ENCODE measurements at regions not wholly inside any gene's neighbourhood (a gene's known extent, or its start where the extent isn't known, plus 50 kb on each side); places are given as distances from the start of the nearest gene placed in this dataset.

DNA sequence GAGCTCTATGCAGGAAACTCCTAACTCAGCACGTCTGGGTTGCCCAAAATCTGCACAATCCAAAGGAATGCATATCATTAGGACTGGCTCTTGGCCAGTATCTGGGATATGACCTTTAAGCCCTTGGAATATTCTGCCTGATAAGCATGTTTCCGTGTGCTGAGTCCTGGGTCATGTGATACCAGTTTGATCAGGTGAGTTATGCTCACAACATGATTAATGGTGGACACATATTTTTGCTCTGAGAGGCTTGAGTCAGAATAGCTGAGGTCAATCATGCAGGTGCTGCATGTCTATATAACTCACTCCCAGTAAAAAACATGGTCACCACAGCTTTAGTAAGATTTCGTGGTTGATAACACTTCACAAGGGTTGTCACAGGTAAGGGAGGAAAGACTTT lies 408.8 kb downstream of the YTHDC2 start:
- no peak for DNase-seq

DNA sequence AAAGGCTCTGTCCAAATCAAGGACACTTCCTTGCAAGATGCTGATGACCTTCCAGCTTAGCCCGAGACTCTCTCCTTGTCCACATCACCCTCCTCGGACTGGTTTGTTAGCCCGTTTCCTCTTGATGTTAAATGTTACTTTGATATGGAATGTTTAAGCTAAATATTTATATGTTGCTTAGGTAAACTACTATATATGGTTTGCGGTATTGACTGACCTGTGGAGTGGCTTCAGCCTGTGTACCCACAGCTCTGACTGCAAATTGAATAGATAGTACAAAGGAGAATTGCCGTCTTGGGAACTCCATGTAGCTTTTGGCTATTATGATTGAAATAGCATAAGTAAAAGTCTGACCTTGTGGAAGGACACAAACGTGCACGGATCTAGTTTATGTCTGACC lies 422.0 kb downstream of the YTHDC2 start:
- no peak for DNase-seq

DNA sequence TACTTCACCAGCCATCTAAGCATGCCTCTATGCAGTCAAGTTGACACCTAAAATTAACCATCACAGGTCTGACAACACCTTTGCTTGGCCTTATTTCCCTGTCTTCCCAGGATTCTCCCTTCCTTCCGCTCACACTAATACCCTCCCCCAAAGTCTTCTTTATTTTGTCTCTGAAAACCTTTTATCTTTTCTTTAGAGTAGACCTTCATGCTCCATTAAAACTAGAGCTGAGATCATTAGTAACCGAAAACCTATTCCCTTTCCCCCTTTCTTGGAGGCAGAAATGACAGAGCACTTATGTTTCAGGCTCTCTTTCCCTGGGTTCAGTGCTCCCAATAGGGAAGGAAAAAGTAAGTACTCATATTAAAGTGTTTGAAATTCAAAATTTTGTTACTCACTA lies 423.8 kb downstream of the YTHDC2 start:
- DNase-seq, result no peak

DNA sequence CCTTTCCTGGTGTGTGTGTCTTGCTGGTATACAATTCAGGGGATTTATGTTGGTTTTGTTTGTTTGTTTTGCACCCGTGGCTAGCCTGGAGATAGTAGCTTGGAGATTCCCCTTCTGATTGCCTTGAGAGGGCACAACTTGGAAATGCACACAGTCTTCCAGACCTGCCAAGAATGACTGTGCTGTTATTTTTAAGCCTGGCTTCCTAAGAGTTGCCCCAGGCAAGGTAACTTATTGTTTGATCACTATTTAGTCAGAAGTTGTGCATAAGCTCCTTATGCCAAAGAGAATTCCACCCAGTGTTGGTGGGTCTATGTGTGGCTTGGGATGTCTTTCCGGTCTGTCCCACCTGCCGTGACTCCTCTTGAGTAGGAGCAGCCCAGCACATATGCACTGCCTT lies 421.9 kb upstream of the KCNN2 start:
- no peak for DNase-seq

DNA sequence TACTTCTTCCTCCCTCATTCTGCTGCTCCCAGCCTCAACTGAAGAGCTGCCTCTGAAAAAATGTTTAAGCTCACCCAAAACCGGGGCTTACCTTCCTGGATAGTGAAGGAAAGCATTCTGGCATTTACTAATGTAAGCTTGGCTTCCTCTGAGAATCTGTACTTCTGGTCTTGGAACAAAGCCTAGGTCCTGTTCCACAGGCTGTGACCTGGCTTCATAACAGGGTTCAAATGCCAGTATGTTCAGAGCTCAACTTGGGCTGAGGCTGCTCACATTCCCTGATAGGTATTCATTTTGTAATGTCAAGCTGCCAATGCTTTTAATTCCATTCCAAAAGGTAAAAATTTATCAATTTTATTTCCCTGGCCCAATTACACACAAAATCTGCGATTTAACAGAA lies 411.7 kb upstream of the KCNN2 start:
- DNase-seq, result no peak

DNA sequence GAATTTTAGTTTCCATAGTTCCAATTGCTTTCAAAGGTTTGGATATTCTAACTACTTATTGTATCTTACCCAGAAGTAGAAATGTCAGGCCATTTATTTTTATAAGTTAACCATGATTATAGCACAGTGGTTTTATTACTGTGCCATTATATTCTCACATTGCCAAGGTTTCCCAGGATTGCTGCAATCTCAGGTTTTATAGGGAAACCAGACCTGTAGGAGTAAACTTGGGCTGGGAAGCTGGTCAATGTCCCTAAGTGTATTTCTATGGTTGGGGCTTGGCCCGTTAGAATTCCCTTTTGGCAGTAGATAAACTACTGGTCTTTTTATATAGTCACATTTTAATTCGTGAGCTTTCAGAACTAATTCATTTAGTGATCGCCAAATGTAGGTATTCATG lies 396.6 kb upstream of the KCNN2 start:
- no peak for DNase-seq

DNA sequence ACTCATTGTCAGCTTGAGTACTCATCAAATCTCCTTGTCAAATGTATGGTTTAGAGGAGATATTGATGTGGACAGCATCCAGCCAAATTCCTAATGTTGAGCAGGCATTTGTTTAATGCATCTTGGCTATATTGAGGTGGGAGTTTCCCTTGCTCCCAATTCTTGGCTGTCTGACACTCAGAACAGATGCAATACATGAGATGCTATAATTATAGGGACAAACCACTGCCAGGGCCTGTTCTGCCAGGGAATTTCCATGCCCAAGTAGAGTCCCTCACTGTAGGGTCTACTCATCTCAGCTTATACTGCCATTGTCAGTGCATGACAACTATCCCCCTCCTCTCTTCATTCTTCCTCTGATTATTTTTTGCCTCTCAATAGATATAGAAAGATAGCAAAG lies 392.0 kb upstream of the KCNN2 start:
- no peak for DNase-seq

DNA sequence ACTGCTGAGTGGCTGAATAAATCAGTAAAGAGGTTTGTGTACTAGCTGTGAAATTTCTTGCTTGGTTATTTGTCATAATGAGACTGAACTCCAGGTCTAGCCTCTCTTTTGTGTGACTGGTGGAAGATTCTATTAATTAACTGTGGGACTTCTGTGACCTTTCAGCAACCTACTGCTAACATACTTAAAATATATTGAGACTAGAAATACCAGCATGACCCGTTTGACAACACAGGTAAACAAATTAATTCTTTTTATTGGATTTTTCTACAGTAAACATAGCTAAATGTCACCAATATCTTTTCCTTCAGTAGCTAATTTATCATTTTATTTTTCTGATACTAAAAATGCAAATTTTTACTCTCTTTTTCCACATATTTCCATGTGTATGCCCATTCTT lies 390.4 kb upstream of the KCNN2 start:
- no peak for DNase-seq

DNA sequence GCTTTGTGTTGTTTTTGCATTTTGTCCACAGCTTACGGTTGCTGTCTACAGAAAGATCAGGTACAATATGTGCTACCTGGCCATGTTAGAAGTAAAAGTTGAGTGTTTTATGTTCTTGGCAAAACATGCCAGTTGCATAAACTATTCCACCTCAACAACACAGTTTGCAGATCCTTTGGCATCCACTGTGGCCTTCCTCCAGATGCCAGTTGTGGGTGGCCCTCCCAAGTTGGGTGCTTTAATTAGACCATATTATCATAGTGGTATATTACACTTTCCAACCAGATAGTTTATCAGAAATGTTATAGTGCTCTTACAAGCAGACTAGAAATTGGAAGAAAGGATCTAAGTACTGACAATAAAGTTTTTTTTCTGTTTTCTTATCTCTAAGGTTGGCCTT lies 386.9 kb upstream of the KCNN2 start:
- no peak for DNase-seq

DNA sequence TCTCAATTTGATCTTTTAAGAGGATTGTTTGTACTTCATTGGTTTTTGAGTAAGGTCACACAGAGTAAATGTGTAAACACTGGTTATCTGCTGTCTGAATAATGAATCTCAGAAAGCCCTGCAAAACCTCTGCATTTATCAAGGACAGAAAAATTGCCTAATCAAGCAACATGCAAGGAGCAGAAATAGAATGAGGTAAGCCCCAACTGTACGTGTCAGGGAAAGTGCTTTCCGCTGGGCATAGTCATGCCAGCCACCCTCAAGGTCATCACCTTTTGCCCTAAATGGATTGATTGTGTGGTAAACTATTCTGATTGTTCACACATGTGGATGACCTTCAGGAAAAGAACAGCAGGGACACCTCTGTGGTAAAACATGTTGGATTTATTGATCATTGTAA lies 376.9 kb upstream of the KCNN2 start:
- DNase-seq, result no peak

DNA sequence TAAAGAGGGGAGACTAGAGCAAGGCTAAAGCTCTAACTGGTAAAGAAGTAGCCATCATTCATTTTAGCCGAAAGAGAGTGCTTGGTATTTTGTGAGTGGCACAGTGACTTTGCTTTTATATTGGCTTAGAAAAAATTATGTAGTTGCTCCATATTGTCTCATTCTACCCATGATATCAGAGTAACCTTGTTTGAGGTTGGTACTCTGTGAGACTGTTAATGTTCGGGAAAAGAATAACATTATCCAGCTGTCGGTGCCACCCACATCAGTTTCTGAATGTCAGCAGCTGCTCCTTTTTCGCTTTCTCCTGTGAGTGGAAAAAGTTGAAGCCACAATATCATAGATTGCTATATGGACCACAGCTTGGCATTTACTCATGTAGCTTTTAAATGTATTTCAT lies 376.4 kb upstream of the KCNN2 start:
- DNase-seq, result no peak

DNA sequence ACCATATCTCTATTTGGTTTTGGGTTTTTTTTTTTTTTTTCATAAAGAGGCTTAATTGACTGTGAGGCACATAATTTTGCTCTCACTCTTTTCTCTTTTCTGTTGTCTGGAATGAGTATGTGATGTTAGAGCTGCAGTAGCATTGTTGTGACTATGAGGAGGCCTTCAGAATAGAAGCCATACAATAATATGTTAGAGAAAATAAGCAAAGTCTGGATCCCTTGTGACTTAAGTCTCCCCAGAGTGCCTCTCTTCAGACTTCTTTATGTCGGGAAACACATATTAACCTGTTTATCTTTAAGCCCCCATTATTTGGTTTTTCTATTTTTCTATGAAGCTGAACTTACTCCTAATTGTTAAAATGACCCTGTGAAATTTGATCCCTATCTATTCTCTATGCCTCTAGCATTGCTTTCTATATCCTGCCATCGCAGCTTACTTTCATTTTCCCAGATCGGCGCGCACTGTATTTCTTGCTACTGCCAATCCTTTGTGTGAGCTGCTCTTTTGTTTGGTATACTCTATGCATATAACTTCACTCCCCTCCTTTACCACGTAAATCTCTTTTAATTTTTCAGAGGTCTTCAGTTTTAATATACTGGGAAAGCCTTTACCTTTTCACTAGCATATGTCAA lies 372.5 kb upstream of the KCNN2 start:
- peak; percentile 21 to 33 for DNase-seq

DNA sequence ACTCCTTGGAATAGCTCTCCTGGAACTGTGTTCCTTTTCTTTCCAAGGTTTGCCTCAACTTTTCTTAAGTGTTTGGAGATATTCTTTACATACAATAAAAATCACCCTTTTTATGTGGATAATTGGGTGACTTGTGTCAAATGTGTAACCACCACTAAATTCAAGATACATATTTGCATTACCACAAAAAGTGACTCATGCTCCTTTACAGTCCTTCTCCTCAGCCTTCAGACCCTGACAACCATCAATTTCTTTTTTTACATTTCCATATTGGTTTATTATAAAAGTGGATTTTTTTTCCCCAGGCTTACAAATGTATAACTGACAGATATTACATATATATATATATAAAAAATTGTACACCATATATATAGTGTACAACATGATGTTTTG lies 372.0 kb upstream of the KCNN2 start:
- DNase-seq, result no peak

DNA sequence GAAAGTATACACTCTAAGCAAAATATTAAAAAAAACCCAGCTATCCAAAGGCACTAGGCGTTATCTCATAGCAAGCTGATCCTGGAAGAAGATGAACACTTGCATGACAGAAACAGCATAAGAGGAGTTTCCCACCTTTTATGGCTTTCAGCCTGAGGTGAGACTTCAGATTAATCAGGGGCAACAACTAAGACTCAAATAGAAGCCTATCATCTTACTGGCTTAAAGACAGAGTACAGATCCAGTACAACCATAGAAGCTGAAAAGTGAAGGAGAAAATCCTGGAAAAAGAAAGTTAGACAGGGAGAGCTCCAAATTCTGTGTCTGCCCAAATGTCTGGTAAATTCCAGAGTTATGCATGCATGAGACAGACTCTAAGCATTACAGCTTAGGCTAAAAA lies 360.8 kb upstream of the KCNN2 start:
- no peak for DNase-seq

DNA sequence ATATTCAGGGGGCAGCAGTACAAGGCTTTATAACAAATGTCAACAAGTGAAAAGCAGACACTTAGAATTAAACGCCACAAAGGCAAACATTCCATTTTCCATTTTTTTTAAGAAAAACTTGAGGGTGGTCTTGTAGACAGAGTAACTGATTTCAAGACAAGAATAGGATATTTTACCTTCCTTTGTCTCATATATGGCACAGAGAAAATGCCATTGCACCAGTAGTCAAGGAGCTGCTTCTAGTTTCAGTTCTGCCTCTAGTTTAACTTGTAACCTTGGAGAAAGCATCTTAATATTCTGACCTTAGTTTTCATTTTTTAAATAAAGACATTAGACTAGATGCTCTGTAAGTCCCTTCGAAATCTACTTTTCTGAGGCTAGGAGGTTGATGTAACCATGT lies 355.3 kb upstream of the KCNN2 start:
- no peak for DNase-seq

DNA sequence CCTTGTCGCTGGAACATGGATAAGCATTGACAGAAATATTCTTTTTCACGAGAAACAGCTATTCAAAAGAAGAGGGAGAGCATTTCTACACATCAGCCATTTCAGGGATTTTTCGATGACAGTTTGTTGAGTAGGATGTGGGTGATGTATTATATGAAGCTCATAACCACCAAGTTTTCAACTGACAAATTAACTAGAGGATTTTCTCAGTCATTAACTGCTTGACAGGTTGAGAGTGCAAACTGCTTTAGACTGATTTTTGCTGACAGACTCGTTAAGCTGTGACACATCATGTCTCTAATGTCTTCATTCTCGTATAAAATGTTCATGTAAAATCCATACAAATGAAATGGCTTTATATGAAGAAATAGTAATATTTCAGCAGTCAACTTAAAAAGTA lies 354.2 kb upstream of the KCNN2 start:
- no peak for DNase-seq

DNA sequence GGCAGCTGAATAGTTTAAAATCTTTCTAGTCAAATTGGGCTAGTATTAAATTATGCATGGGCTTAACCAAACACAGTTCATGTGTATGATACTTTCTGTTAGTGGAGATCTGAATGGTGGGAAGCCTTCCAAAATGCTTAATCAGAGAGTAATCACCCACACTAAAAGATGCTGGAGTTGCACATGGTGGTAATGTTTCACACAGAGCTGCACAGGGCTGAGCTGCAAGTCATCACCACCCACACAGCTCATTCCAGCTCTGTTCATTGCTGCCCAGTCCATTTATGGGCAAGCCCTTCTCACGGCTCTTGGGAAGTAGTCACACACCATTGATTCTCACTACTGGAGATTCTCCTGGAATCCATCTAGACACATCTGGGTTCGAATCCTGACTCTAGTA lies 351.5 kb upstream of the KCNN2 start:
- DNase-seq, result no peak

DNA sequence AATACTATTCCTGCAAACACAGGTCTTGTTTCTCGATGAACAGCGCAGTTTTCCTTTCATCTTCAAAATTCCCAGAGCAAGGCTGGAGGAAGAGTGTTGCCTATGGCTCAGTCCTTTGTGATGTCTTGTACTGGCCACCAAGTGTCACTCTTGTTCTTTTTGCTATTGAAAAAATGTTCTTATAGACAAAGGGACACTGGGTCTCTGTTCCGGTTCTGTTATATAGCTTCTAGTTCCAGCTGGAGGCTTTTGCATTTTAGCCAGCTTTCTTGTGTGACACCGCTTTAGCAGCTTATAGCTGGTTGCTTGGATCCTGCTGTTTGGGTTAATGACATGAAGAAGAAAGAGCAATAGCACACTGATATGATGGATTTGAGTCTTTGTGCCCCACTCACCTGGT lies 343.7 kb upstream of the KCNN2 start:
- DNase-seq, result no peak

DNA sequence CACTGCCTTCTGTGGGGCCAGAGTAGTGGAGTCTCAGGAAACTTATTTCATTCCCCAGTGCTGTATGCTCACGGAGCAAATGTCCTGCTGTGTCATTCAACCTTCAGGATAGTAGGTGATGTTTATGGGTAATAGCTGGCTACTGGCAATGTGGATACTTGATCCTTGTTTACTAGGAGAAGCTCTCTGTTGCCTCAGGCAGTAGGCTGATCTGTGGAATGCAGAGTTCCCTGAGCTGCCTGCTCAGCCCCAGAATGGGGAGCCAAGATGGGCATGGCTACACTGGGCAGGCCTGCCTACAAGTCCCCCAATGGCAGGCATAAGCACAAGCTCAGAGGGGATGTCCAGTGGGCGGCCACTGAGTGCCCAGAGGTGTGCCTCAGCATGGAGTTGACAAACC lies 323.1 kb upstream of the KCNN2 start:
- DNase-seq, result no peak

DNA sequence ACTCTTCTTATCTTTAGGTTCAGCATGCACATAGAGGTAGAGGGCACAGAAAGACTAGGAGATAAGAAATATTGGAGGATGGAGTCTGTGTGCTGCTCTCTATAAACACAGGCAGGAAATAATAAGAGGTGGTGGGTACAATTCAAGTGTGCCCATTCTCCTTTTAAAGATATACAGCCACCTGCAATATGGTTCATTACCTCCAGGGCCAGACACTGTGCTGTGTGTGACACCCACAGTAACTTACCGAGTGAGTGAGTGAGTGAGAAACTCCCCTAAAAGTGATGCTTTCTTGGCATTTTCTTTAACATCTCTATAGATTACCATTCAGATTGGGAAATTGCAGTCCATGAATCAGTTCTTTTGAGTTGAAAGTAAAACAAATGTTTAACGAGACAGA lies 311.8 kb upstream of the KCNN2 start:
- DNase-seq, result no peak

DNA sequence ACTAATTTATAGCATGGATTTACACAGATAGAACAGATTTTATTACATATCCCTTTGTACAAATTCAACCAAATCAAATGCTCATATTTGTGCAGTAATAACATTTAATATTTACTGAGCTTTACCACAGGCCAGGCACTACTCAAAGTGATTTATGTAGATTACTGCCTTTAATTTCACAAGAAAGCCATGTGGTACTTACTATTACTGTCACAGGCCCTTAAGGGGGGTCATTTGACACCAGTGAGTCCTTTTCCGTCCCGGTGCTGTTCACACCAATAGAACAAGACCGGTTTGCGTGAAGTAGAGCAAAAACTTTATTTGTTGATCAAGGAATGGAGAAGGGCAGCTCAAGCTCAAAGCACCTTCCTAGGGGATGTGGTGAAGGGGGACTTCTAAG lies 308.5 kb upstream of the KCNN2 start:
- no peak for DNase-seq

DNA sequence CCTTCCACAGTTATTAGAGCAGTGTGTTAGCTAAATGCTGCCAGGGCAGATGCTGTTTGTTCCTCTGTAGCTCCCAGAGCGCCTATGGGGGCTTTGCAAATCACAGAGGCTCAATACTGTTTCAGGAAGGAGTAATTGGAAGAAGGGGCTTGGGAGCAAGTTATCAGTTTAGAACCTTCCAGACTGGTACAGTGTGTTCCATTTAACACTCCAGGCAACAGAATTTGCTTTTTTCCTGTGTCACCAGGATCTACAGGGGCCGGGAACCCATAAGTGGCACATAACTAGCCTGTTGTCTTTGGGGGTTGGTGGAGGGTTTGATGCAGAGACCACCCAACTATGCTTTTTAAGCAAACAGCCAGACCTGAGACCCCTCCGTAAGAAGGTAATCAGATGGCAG lies 307.3 kb upstream of the KCNN2 start:
- peak in 1 of 2 experiments; percentile 33 for DNase-seq

DNA sequence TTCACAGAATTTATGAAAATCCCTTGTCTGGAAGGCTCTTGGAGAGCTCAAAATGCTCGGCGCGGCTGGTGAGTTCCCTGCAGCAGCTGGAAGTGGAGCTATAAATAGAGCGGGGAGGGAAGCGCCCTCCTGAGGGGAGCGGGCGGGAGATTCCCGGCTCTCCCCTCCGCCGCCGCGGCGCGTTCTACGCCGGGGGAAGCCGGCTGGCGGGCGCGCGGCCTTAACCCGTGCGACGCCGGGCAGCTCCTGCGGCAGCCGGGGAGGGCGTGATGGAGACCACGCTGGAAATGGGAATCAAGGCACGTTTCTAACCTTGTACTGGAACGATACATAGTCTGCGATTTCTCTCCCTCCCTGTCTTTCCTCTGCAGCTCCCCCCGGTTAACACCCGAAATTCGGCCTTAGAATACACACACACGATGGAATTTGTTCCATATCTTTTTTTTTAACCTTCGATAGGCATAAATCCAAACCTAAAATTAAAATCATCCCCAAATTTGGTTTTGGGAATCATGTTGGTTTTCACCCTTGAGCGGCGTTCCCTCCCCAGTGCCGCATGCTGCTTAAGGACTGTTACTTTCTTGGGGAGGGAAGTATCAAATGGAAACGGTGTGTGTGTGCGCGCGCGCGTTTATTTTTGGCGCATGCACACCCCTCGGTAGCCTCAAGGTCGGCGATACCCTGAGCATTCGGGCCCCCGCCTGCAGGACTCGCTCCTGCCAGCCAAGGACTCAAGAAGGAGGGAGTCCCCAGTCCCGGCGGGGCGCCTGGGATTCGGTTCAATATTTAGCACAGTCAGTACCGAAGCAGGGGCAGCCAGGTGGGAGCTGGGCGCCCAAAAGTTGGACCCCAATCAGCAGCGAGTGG lies 306.3 kb upstream of the KCNN2 start:
- DNase-seq, result peak; percentile 66 to 77

DNA sequence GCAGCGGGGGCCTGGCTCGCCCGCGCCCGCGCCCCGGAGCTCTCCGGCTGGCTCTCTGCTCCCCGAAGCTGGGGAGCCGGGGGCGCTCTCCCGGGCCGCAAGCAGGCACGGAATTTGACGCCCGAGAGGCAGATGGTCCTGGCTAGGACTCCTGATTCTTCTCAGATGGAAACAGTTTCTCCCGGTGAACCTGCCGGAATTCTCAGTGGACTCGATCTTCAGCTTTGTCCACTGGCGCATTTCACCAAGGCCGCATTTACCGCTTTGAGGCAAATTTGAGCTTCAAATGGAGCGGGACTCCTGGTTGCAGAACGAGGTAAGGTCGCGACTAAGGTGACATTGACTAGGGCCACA lies 305.7 kb upstream of the KCNN2 start:
- no peak for DNase-seq

DNA sequence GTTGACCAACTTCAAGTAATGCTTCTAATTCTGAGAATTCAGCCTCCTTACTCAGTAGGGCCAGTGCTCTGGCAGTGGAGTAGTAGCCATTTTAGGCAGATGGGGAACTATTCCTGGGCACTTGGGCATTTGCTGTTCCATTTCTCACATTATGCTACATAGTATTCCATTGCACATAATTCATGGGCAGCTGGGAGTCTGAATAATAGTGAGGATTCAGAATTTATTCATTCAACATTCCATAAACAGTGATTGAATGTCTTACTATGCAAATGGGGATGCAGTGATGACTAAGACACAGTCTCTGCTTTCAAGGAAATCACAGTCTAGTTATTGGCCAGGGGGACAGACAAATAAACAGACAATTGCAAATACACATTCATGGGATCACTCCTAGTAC lies 301.0 kb upstream of the KCNN2 start:
- no peak for DNase-seq
